Activated naive CD4-positive, alpha-beta T cell treated with anti-CD3 and anti-CD28 coated beads for 36 hours (primary cell): ENCODE measurements at regions not wholly inside any gene's neighbourhood (a gene's known extent, or its start where the extent isn't known, plus 50 kb on each side); places are given as distances from the start of the nearest gene placed in this dataset.

Source experiments
- CTCF ChIA-PET: fragments of 350-600 bp; sonication (Branson Sonifier 250); formaldehyde crosslinking; loops from one replicate; lab custom pipeline; 2021; ENCODE audit warnings: antibody characterized with exemption; lab: Charles Lee
- DNase-seq: peaks from one replicate; pipeline ENCODE4 v3.0.0-alpha.2; 2020
- H3K27ac Mint-ChIP-seq: one replicate; pipeline ENCODE4 v1.8.0; 2021; ENCODE audit warnings: mild to moderate bottlenecking, mixed read lengths
- H3K27me3 Mint-ChIP-seq: one replicate; pipeline ENCODE4 v1.8.0; 2021; ENCODE audit warnings: low read depth, mixed read lengths
- H3K36me3 Mint-ChIP-seq: one replicate; pipeline ENCODE4 v1.8.0; 2021; ENCODE audit warnings: low read depth, mixed read lengths
- H3K4me1 Mint-ChIP-seq: one replicate; pipeline ENCODE4 v1.8.0; 2021; ENCODE audit warnings: low read depth, mixed read lengths
- H3K4me3 Mint-ChIP-seq: one replicate; pipeline ENCODE4 v1.8.0; 2021; ENCODE audit warnings: mild to moderate bottlenecking, moderate library complexity, mixed read lengths
- H3K9me3 Mint-ChIP-seq: one replicate; pipeline ENCODE4 v1.8.0; 2021; ENCODE audit warnings: mixed read lengths
- intact Hi-C: fragments of 100-400 bp; cut with micrococcal nuclease; formaldehyde crosslinking; loops from one replicate; pipeline ENCODE4 v1.15.1; 2023

GRCh38 chr3:34218706-34219385 is 420.4 kb downstream of the PDCD6IP start:
- H3K27me3 Mint-ChIP-seq = peaks cover 4% of the 10 kb centered on the region
- CTCF ChIA-PET = no interaction called here
- no peaks in the 10 kb centered on the region for H3K9me3 Mint-ChIP-seq
- intact Hi-C loops = no loop called here
- no peak for DNase-seq
- no peak overlapping the region for H3K4me3 Mint-ChIP-seq
- no peak overlapping the region for H3K27ac Mint-ChIP-seq
- H3K36me3 Mint-ChIP-seq = no peaks in the 10 kb centered on the region
- H3K4me1 Mint-ChIP-seq = no peaks in the 10 kb centered on the region

GRCh38 chr3:34219556-34219955 is 421.1 kb downstream of the PDCD6IP start:
- no peaks in the 10 kb centered on the region for H3K36me3 Mint-ChIP-seq
- peaks cover 4% of the 10 kb centered on the region for H3K27me3 Mint-ChIP-seq

GRCh38 chr3:34225821-34226366 is 427.5 kb downstream of the PDCD6IP start:
- DNase-seq = no peak
- CTCF ChIA-PET = interaction anchor here (0.6 kb wide), 1 partner anchor 885 kb away, joined by 3 read pairs; no protein-coding TSS in a partner anchor
- H3K9me3 Mint-ChIP-seq = no peaks in the 10 kb centered on the region
- intact Hi-C loops = no loop called here
- no peaks in the 10 kb centered on the region for H3K36me3 Mint-ChIP-seq
- H3K4me3 Mint-ChIP-seq = no peak overlapping the region
- H3K27ac Mint-ChIP-seq = no peak overlapping the region
- H3K4me1 Mint-ChIP-seq = no peaks in the 10 kb centered on the region
- no peaks in the 10 kb centered on the region for H3K27me3 Mint-ChIP-seq

More at GRCh38 chr3:34219556-34219955, 421.1 kb downstream of the PDCD6IP start:
- CTCF ChIA-PET = no interaction called here
- no peak overlapping the region for H3K4me3 Mint-ChIP-seq
- no peaks in the 10 kb centered on the region for H3K9me3 Mint-ChIP-seq
- intact Hi-C loops = no loop called here
- no peak for DNase-seq
- H3K4me1 Mint-ChIP-seq = no peaks in the 10 kb centered on the region
- H3K27ac Mint-ChIP-seq = no peak overlapping the region

- Mint-ChIP-seq H3K9me3 (no peaks in the 10 kb centered on the region), H3K36me3 (no peaks in the 10 kb centered on the region), H3K4me3 (no peak overlapping the region), H3K27ac (no peak overlapping the region), H3K27me3 (no peaks in the 10 kb centered on the region), H3K4me1 (no peaks in the 10 kb centered on the region)
- CTCF ChIA-PET = no interaction called here
- no peak for DNase-seq
- intact Hi-C loops = no loop called here
Observed at GRCh38 chr3:34229876-34230275, 431.4 kb downstream of the PDCD6IP start.

- no peaks in the 10 kb centered on the region for H3K36me3 Mint-ChIP-seq
- peaks cover 3% of the 10 kb centered on the region for H3K27me3 Mint-ChIP-seq
- H3K9me3 Mint-ChIP-seq = no peaks in the 10 kb centered on the region
- H3K4me1 Mint-ChIP-seq = no peaks in the 10 kb centered on the region
- H3K4me3 Mint-ChIP-seq = no peak overlapping the region
- intact Hi-C loops = no loop called here
- CTCF ChIA-PET = no interaction called here
- no peak for DNase-seq
- H3K27ac Mint-ChIP-seq = no peak overlapping the region
Observed at GRCh38 chr3:34235096-34235495, 436.7 kb downstream of the PDCD6IP start.

GRCh38 chr3:34237946-34238345 is 439.5 kb downstream of the PDCD6IP start:
- intact Hi-C loops = no loop called here
- Mint-ChIP-seq H3K36me3 (no peaks in the 10 kb centered on the region), H3K27me3 (peaks cover 3% of the 10 kb centered on the region), H3K4me1 (no peaks in the 10 kb centered on the region), H3K4me3 (no peak overlapping the region), H3K27ac (no peak overlapping the region), H3K9me3 (no peaks in the 10 kb centered on the region)
- CTCF ChIA-PET = interaction anchor here (0.5 to 0.7 kb wide), 2 partner anchors 12 to 25 kb away, joined by 3 to 4 read pairs; no protein-coding TSS in a partner anchor
- DNase-seq = no peak

- intact Hi-C loops = no loop called here
- CTCF ChIA-PET = interaction anchor here (0.5 kb wide), 1 partner anchor 12 kb away, joined by 4 read pairs; no protein-coding TSS in a partner anchor
- peaks cover 3% of the 10 kb centered on the region for H3K27me3 Mint-ChIP-seq
Observed at GRCh38 chr3:34238407-34238806, 440.0 kb downstream of the PDCD6IP start.

GRCh38 chr3:34239287-34239686 is 440.9 kb downstream of the PDCD6IP start:
- no peaks in the 10 kb centered on the region for H3K4me1 Mint-ChIP-seq
- H3K9me3 Mint-ChIP-seq = no peaks in the 10 kb centered on the region
- CTCF ChIA-PET = interaction anchor here (0.8 kb wide), 1 partner anchor 22 kb away, joined by 5 read pairs; no protein-coding TSS in a partner anchor
- no peak overlapping the region for H3K27ac Mint-ChIP-seq
- no peaks in the 10 kb centered on the region for H3K36me3 Mint-ChIP-seq
- intact Hi-C loops = no loop called here
- no peak overlapping the region for H3K4me3 Mint-ChIP-seq
- peaks cover 3% of the 10 kb centered on the region for H3K27me3 Mint-ChIP-seq
- no peak for DNase-seq

More at GRCh38 chr3:34238407-34238806, 440.0 kb downstream of the PDCD6IP start:
- DNase-seq = no peak
- H3K36me3 Mint-ChIP-seq = no peaks in the 10 kb centered on the region
- H3K27ac Mint-ChIP-seq = no peak overlapping the region
- H3K4me3 Mint-ChIP-seq = no peak overlapping the region
- H3K4me1 Mint-ChIP-seq = no peaks in the 10 kb centered on the region
- H3K9me3 Mint-ChIP-seq = no peaks in the 10 kb centered on the region

GRCh38 chr3:34239875-34240274 is 441.4 kb downstream of the PDCD6IP start:
- no peak overlapping the region for H3K27ac Mint-ChIP-seq
- no peaks in the 10 kb centered on the region for H3K9me3 Mint-ChIP-seq
- H3K36me3 Mint-ChIP-seq = no peaks in the 10 kb centered on the region
- no peaks in the 10 kb centered on the region for H3K4me1 Mint-ChIP-seq
- no peak for DNase-seq
- CTCF ChIA-PET = no interaction called here
- peaks cover 3% of the 10 kb centered on the region for H3K27me3 Mint-ChIP-seq
- intact Hi-C loops = no loop called here
- H3K4me3 Mint-ChIP-seq = no peak overlapping the region

GRCh38 chr3:34247401-34247800 is 449.0 kb downstream of the PDCD6IP start:
- no peak overlapping the region for H3K27ac Mint-ChIP-seq
- CTCF ChIA-PET = no interaction called here

GRCh38 chr3:34248352-34248751 is 449.9 kb downstream of the PDCD6IP start:
- intact Hi-C loops = no loop called here
- Mint-ChIP-seq H3K27ac (no peak overlapping the region), H3K4me1 (no peaks in the 10 kb centered on the region), H3K4me3 (no peak overlapping the region), H3K9me3 (no peaks in the 10 kb centered on the region), H3K27me3 (no peaks in the 10 kb centered on the region), H3K36me3 (no peaks in the 10 kb centered on the region)
- CTCF ChIA-PET = no interaction called here
- DNase-seq = no peak

More at GRCh38 chr3:34247401-34247800, 449.0 kb downstream of the PDCD6IP start:
- no peaks in the 10 kb centered on the region for H3K27me3 Mint-ChIP-seq
- no peaks in the 10 kb centered on the region for H3K36me3 Mint-ChIP-seq
- DNase-seq = no peak
- no peak overlapping the region for H3K4me3 Mint-ChIP-seq
- no peaks in the 10 kb centered on the region for H3K4me1 Mint-ChIP-seq
- no peaks in the 10 kb centered on the region for H3K9me3 Mint-ChIP-seq
- intact Hi-C loops = no loop called here

GRCh38 chr3:34254285-34254684 is 455.9 kb downstream of the PDCD6IP start:
- H3K9me3 Mint-ChIP-seq = no peaks in the 10 kb centered on the region
- H3K4me3 Mint-ChIP-seq = no peak overlapping the region
- H3K36me3 Mint-ChIP-seq = no peaks in the 10 kb centered on the region
- no peak overlapping the region for H3K27ac Mint-ChIP-seq
- intact Hi-C loops = no loop called here
- H3K4me1 Mint-ChIP-seq = no peaks in the 10 kb centered on the region
- CTCF ChIA-PET = interaction anchor here (1.1 kb wide), 1 partner anchor 26 kb away, joined by 3 read pairs; no protein-coding TSS in a partner anchor
- H3K27me3 Mint-ChIP-seq = peaks cover 1% of the 10 kb centered on the region
- DNase-seq = no peak

- CTCF ChIA-PET = no interaction called here
- H3K9me3 Mint-ChIP-seq = no peaks in the 10 kb centered on the region
- no peak overlapping the region for H3K4me3 Mint-ChIP-seq
- DNase-seq = no peak
- no peaks in the 10 kb centered on the region for H3K4me1 Mint-ChIP-seq
- peaks cover 4% of the 10 kb centered on the region for H3K27me3 Mint-ChIP-seq
- no peak overlapping the region for H3K27ac Mint-ChIP-seq
- H3K36me3 Mint-ChIP-seq = no peaks in the 10 kb centered on the region
- intact Hi-C loops = no loop called here
Observed at GRCh38 chr3:34256021-34256420, 457.6 kb downstream of the PDCD6IP start.
